ENCODE measurements at regions not wholly inside any gene's neighbourhood (a gene's known extent, or its start where the extent isn't known, plus 50 kb on each side); places are given as distances from the start of the nearest gene placed in this dataset.
A peak's percentile ranks its signal among the peaks of the same experiment; 100 is the strongest.
"Not testable (repeated sequence)": the region's sequence is repeated elsewhere in the genome, so short reads cannot be mapped to it uniquely, and the experiment has no call there.

DNA sequence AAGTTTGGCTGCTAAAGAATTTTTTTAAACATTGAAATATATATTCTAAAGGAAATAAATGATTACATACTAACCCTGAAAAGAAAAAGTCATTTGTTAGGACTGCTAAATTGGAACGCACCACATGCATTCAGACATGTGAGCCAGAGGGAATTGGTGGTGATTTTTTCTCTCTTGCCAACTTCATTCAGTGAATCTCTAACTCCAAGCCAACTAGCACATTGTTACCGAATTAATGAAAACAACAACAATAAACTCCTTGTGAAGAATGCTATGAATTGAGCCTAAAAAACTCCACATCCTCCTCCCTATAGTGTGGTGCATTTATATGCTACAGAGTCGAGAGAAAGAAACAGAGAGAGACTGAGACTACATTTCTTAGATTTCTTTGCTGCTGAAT lies 135.5 kb upstream of the CACNA2D1 start:
- H3K4me3 ChIP-seq (ENCODE audit: low read depth, low read length): no peak overlapping the region
- no peak for DNase-seq (ENCODE audit: low read depth)
- no peak for TF ChIP-seq CTCF (IDR thresholded peaks at IDR 0.05; ENCODE audit: insufficient read depth, low read length)

DNA sequence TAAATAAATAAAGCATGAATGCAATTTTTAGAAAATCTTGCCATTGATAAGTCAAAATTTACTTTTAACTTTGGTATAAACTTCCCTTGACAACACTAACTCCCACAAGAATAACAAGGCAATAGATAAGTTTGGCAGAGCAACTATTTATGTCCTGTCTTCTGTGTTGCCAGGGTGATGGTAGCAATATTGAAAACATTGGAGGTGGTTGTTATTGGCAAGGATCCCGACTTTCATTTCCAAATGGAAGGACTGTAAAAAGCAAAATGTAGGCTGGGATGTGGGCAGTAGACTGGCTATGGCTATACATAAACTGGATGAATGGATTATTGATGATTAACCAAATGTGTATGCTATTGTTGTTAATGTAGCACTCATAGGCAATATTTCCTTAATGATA lies 134.9 kb upstream of the CACNA2D1 start:
- DNase-seq (ENCODE audit: low read depth): peak; percentile 29
- TF ChIP-seq CTCF (IDR thresholded peaks at IDR 0.05; ENCODE audit: insufficient read depth, low read length): no peak
- no peak overlapping the region for H3K4me3 ChIP-seq (ENCODE audit: low read depth, low read length)

- H3K4me3 ChIP-seq (ENCODE audit: low read depth, low read length): no peak overlapping the region
- peak; percentile 93 for DNase-seq (ENCODE audit: low read depth)
- peak; percentile 93 for TF ChIP-seq CTCF (IDR thresholded peaks at IDR 0.05; ENCODE audit: insufficient read depth, low read length)
Observed at GRCh38 chr7:82572195-82572880, 128.8 kb upstream of the CACNA2D1 start.

DNA sequence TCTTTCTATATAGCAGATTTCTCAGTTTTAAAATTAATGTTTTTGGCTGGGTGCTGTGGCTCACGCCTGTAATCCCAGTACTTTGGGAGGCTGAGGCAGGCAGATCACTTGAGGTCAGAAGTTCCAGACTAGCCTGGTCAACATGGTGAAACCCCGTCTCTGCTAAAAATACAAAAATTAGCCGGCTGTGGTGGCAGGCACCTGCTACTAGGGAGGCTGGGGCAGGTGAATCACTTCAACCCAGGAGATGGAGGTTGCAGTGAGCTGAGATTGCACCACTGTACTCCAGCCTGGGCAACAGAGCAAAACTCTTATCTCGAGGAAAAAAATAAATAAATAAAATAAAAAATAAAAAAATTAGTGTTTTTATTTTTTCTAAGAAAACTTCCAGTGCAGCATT lies 127.5 kb upstream of the CACNA2D1 start:
- not testable (repeated sequence) for H3K4me3 ChIP-seq (ENCODE audit: low read depth, low read length); DNase-seq (ENCODE audit: low read depth)

GRCh38 chr7:82567841-82568240 lies 124.3 kb upstream of the CACNA2D1 start:
- no peak for TF ChIP-seq CTCF (IDR thresholded peaks at IDR 0.05; ENCODE audit: insufficient read depth, low read length)
- H3K4me3 ChIP-seq (ENCODE audit: low read depth, low read length): no peak overlapping the region
- no peak for DNase-seq (ENCODE audit: low read depth)

DNA sequence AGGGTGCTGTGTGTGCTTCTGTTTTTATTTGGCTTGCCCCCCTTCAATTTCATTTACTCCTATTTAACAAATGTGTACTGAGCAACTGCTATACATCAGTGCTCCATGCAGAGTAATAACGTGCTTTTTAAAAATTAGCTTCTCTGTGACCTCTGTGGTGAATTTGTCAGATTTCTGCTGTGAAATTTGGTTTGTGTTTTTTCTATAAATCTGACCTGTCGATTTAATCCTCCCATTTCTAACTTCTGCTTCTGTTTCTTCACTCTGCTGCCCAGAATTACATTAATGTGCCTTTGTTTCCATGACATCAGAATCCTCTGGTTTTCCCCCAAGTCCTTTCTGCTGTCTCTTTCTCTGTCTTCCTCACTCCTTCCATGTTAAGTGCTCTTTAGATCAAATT lies 123.8 kb upstream of the CACNA2D1 start:
- no peak for TF ChIP-seq CTCF (IDR thresholded peaks at IDR 0.05; ENCODE audit: insufficient read depth, low read length)
- H3K4me3 ChIP-seq (ENCODE audit: low read depth, low read length): no peak overlapping the region
- no peak for DNase-seq (ENCODE audit: low read depth)

DNA sequence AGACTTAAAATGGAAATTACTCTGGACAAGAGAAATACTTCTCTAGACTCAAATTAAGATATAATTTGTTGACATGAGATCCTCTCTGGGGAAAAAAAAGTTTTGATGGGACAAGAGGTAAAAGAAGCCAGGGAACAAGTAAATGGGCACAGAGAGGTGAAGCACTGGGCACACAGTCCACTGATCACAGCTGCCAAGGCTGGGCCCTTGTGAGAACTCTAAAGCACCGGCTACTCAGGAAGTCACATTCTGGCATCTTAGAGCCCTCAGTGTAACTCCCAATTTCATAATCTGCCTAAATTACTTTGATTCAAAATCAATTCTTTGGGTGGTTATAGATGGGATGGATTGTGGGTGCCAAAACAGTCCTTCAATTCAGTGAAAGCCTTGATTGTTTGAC lies 123.2 kb upstream of the CACNA2D1 start:
- H3K4me3 ChIP-seq (ENCODE audit: low read depth, low read length): no peak overlapping the region
- DNase-seq (ENCODE audit: low read depth): no peak
- TF ChIP-seq CTCF (IDR thresholded peaks at IDR 0.05; ENCODE audit: insufficient read depth, low read length): no peak
